ENCODE measurements at regions not wholly inside any gene's neighbourhood (a gene's known extent, or its start where the extent isn't known, plus 50 kb on each side); places are given as distances from the start of the nearest gene placed in this dataset.

GRCh38 chr5:51131266-51131665 lies 252.0 kb upstream of the ISL1 start:
- Histone ChIP-seq H3K9me3 (peaks cover 4% of the 10 kb centered on the region), H3K27me3 (no peaks in the 10 kb centered on the region), H3K4me1 (no peaks in the 10 kb centered on the region), H3K36me3 (no peaks in the 10 kb centered on the region), H3K27ac (no peak overlapping the region), H3K4me3 (no peak overlapping the region)
- TF ChIP-seq POLR2A (IDR thresholded peaks at IDR 0.05) = no peak
- TF ChIP-seq POLR2AphosphoS5 (IDR thresholded peaks at IDR 0.05) = no peak
- TF ChIP-seq EP300 (IDR thresholded peaks at IDR 0.05) = no peak
- TF ChIP-seq CTCF (IDR thresholded peaks at IDR 0.05) = no peak
- no peak for DNase-seq (ENCODE audit: low spot score in 2 of 2)

- Histone ChIP-seq H3K27me3 (no peaks in the 10 kb centered on the region), H3K9me3 (no peaks in the 10 kb centered on the region), H3K27ac (no peak overlapping the region), H3K4me1 (no peaks in the 10 kb centered on the region), H3K36me3 (no peaks in the 10 kb centered on the region), H3K4me3 (no peak overlapping the region)
- DNase-seq (ENCODE audit: low spot score in 2 of 2) = no peak
- TF ChIP-seq POLR2AphosphoS5 (IDR thresholded peaks at IDR 0.05) = no peak
- TF ChIP-seq POLR2A (IDR thresholded peaks at IDR 0.05) = no peak
- TF ChIP-seq EP300 (IDR thresholded peaks at IDR 0.05) = no peak
- no peak for TF ChIP-seq CTCF (IDR thresholded peaks at IDR 0.05)
- 66% methylated on average over 2 of the region's 2 CpGs for WGBS
Observed at GRCh38 chr5:51138164-51138563, 245.1 kb upstream of the ISL1 start.

GRCh38 chr5:51148437-51148836 lies 234.8 kb upstream of the ISL1 start:
- no peaks in the 10 kb centered on the region for H3K36me3 ChIP-seq
- no peaks in the 10 kb centered on the region for H3K27me3 ChIP-seq
- WGBS = 66% methylated on average over 2 of the region's 2 CpGs
- peaks cover 4% of the 10 kb centered on the region for H3K9me3 ChIP-seq
- H3K27ac ChIP-seq = no peak overlapping the region
- H3K4me1 ChIP-seq = no peaks in the 10 kb centered on the region
- no peak for DNase-seq (ENCODE audit: low spot score in 2 of 2)
- no peak overlapping the region for H3K4me3 ChIP-seq
- TF ChIP-seq EP300 (IDR thresholded peaks at IDR 0.05) = no peak
- TF ChIP-seq POLR2AphosphoS5 (IDR thresholded peaks at IDR 0.05) = no peak
- no peak for TF ChIP-seq POLR2A (IDR thresholded peaks at IDR 0.05)
- no peak for TF ChIP-seq CTCF (IDR thresholded peaks at IDR 0.05)

GRCh38 chr5:51156222-51156621 lies 227.0 kb upstream of the ISL1 start:
- Histone ChIP-seq H3K4me3 (no peak overlapping the region), H3K36me3 (no peaks in the 10 kb centered on the region), H3K4me1 (no peaks in the 10 kb centered on the region), H3K27ac (no peak overlapping the region), H3K27me3 (no peaks in the 10 kb centered on the region), H3K9me3 (peaks cover 10% of the 10 kb centered on the region)
- no peak for DNase-seq (ENCODE audit: low spot score in 2 of 2)
- TF ChIP-seq POLR2A (IDR thresholded peaks at IDR 0.05) = no peak
- no peak for TF ChIP-seq EP300 (IDR thresholded peaks at IDR 0.05)
- no peak for TF ChIP-seq CTCF (IDR thresholded peaks at IDR 0.05)
- no peak for TF ChIP-seq POLR2AphosphoS5 (IDR thresholded peaks at IDR 0.05)

- no peaks in the 10 kb centered on the region for H3K4me1 ChIP-seq
- DNase-seq (ENCODE audit: low spot score in 2 of 2) = no peak
- H3K36me3 ChIP-seq = no peaks in the 10 kb centered on the region
- WGBS = 57% methylated on average over 8 of the region's 8 CpGs
- no peak overlapping the region for H3K27ac ChIP-seq
- TF ChIP-seq POLR2AphosphoS5 (IDR thresholded peaks at IDR 0.05) (no peak), CTCF (IDR thresholded peaks at IDR 0.05) (no peak), EP300 (IDR thresholded peaks at IDR 0.05) (no peak), POLR2A (IDR thresholded peaks at IDR 0.05) (no peak)
- no peak overlapping the region for H3K4me3 ChIP-seq
- no peaks in the 10 kb centered on the region for H3K27me3 ChIP-seq
- peaks cover 10% of the 10 kb centered on the region for H3K9me3 ChIP-seq
Observed at GRCh38 chr5:51156838-51157237, 226.4 kb upstream of the ISL1 start.

Data from suprapubic skin (tissue), 4 donors.